ENCODE measurements at regions not wholly inside any gene's neighbourhood (a gene's known extent, or its start where the extent isn't known, plus 50 kb on each side); places are given as distances from the start of the nearest gene placed in this dataset.

DNA sequence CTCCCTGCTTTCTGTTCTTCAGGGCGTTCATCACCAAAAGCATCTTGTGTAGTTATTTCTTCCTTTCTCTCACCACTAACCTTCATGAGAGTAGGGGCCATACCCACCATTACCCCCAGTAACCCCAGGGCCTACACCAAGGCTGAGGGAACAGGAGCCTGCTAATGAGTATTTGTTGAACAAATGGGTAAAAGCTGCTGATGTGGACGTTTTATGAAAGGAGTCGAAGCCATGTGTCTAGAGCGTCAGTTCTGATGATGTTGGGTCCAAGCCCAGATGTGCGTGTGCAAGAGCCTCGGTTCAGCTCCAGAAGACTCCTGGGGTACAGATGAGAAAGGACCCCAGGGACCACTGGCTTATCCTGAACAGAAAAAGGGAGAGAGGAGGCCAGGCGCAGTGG is 77.1 kb upstream of the TBC1D3K start:
- no peaks in the 10 kb centered on the region for H3K36me3 ChIP-seq (ENCODE audit: control insufficient read depth, insufficient read depth, low read length)
- no peak for DNase-seq (ENCODE audit: low read depth)

DNA sequence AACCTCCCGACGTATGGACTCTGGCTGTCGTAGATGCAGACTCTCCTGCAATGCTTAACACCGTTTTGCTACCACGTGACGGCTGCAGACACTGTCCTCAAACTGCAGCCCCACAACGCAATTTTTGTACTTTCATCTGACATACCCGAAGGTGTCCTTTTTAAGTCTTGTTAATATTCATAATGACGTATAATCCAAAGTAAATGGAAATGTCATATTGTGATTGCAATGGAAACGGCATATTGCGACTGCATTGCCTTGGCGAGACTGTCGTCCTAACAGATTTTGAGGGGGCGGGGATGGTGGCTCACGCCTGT is 79.3 kb upstream of the TBC1D3K start:
- no peak for TF ChIP-seq CTCF (IDR thresholded peaks at IDR 0.05; ENCODE audit: insufficient read depth, low read length, poor library complexity, severe bottlenecking)
- Histone ChIP-seq H3K36me3 (ENCODE audit: control insufficient read depth, insufficient read depth, low read length) (no peaks in the 10 kb centered on the region), H3K4me3 (ENCODE audit: low read depth, low read length) (no peak overlapping the region), H3K27me3 (ENCODE audit: control insufficient read depth, insufficient read depth, low read length) (no peaks in the 10 kb centered on the region)
- DNase-seq (ENCODE audit: low read depth) = no peak

More for the DNA sequence above, 77.1 kb upstream of the TBC1D3K start:
- no peak overlapping the region for H3K4me3 ChIP-seq (ENCODE audit: low read depth, low read length)
- no peak for TF ChIP-seq CTCF (IDR thresholded peaks at IDR 0.05; ENCODE audit: insufficient read depth, low read length, poor library complexity, severe bottlenecking)
- no peaks in the 10 kb centered on the region for H3K27me3 ChIP-seq (ENCODE audit: control insufficient read depth, insufficient read depth, low read length)

GRCh38 chr17:37844158-37844976 is 79.8 kb upstream of the TBC1D3K start:
- no peak overlapping the region for H3K4me3 ChIP-seq (ENCODE audit: low read depth, low read length)
- DNase-seq (ENCODE audit: low read depth) = no peak
- peak; percentile 92 for TF ChIP-seq CTCF (IDR thresholded peaks at IDR 0.05; ENCODE audit: insufficient read depth, low read length, poor library complexity, severe bottlenecking)

GRCh38 chr17:37842401-37842800 is 81.8 kb upstream of the TBC1D3K start:
- peak; percentile 71 for DNase-seq (ENCODE audit: low read depth)
- no peak for TF ChIP-seq CTCF (IDR thresholded peaks at IDR 0.05; ENCODE audit: insufficient read depth, low read length, poor library complexity, severe bottlenecking)
- H3K4me3 ChIP-seq (ENCODE audit: low read depth, low read length) = no peak overlapping the region
- H3K36me3 ChIP-seq (ENCODE audit: control insufficient read depth, insufficient read depth, low read length) = no peaks in the 10 kb centered on the region
- H3K27me3 ChIP-seq (ENCODE audit: control insufficient read depth, insufficient read depth, low read length) = no peaks in the 10 kb centered on the region

More at GRCh38 chr17:37844158-37844976, 79.8 kb upstream of the TBC1D3K start:
- Histone ChIP-seq H3K36me3 (ENCODE audit: control insufficient read depth, insufficient read depth, low read length) (no peaks in the 10 kb centered on the region), H3K27me3 (ENCODE audit: control insufficient read depth, insufficient read depth, low read length) (no peaks in the 10 kb centered on the region)

GRCh38 chr17:37841232-37841631 is 83.0 kb upstream of the TBC1D3K start:
- Histone ChIP-seq H3K27me3 (ENCODE audit: control insufficient read depth, insufficient read depth, low read length) (no peaks in the 10 kb centered on the region), H3K4me3 (ENCODE audit: low read depth, low read length) (no peak overlapping the region)
- no peak for DNase-seq (ENCODE audit: low read depth)

More at GRCh38 chr17:37841232-37841631, 83.0 kb upstream of the TBC1D3K start:
- no peak for TF ChIP-seq CTCF (IDR thresholded peaks at IDR 0.05; ENCODE audit: insufficient read depth, low read length, poor library complexity, severe bottlenecking)
- no peaks in the 10 kb centered on the region for H3K36me3 ChIP-seq (ENCODE audit: control insufficient read depth, insufficient read depth, low read length)
